Activated naive CD4-positive, alpha-beta T cell treated with anti-CD3 and anti-CD28 coated beads for 36 hours (primary cell): ENCODE measurements at regions not wholly inside any gene's neighbourhood (a gene's known extent, or its start where the extent isn't known, plus 50 kb on each side); places are given as distances from the start of the nearest gene placed in this dataset.
A peak's percentile ranks its signal among the peaks of the same experiment; 100 is the strongest.

Source experiments
- CTCF ChIA-PET: fragments of 350-600 bp; sonication (Branson Sonifier 250); formaldehyde crosslinking; loops from one replicate; lab custom pipeline; 2021; ENCODE audit warnings: antibody characterized with exemption; lab: Charles Lee
- DNase-seq: peaks from one replicate; pipeline ENCODE4 v3.0.0-alpha.2; 2020
- H3K27ac Mint-ChIP-seq: one replicate; pipeline ENCODE4 v1.8.0; 2021; ENCODE audit warnings: mild to moderate bottlenecking, mixed read lengths
- H3K27me3 Mint-ChIP-seq: one replicate; pipeline ENCODE4 v1.8.0; 2021; ENCODE audit warnings: low read depth, mixed read lengths
- H3K36me3 Mint-ChIP-seq: one replicate; pipeline ENCODE4 v1.8.0; 2021; ENCODE audit warnings: low read depth, mixed read lengths
- H3K4me1 Mint-ChIP-seq: one replicate; pipeline ENCODE4 v1.8.0; 2021; ENCODE audit warnings: low read depth, mixed read lengths
- H3K4me3 Mint-ChIP-seq: one replicate; pipeline ENCODE4 v1.8.0; 2021; ENCODE audit warnings: mild to moderate bottlenecking, moderate library complexity, mixed read lengths
- H3K9me3 Mint-ChIP-seq: one replicate; pipeline ENCODE4 v1.8.0; 2021; ENCODE audit warnings: mixed read lengths
- intact Hi-C: fragments of 100-400 bp; cut with micrococcal nuclease; formaldehyde crosslinking; loops from one replicate; pipeline ENCODE4 v1.15.1; 2023

- no peak for DNase-seq
- Mint-ChIP-seq H3K27me3 (no peaks in the 10 kb centered on the region), H3K36me3 (peaks cover 1% of the 10 kb centered on the region), H3K4me3 (no peak overlapping the region), H3K4me1 (no peaks in the 10 kb centered on the region), H3K27ac (no peak overlapping the region), H3K9me3 (peaks cover 4% of the 10 kb centered on the region)
- intact Hi-C loops, result no loop called here
- CTCF ChIA-PET, result no interaction called here
These were observed 240.3 kb upstream of the CELF4 start for GRCh38 chr18:37805773-37806404.

DNA sequence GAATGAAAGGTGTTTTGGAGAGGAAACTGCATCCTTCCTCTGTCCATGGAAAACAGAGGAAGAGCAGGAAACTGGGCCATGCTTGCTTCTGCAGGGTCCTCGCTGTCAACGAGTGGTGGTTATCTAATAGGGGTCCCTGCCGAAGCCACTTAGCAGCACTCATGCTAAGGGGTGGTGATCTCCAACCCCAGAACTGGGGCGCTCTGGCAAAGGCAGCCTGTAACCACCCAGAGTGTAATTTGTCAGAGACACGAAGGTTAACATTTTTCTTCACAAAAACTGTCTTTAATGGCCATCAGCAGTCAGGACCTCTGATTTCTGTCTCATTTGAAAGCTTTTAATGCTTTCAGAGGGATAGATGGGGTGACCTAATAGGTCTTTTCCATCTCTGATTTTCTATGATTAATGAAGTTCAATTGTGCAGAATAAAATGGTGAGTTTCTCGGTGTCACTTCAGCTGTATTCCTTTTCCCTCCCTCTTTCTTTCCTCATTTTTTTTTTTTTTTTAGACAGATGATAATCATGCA is 231.3 kb upstream of the CELF4 start:
- Mint-ChIP-seq H3K27me3 (no peaks in the 10 kb centered on the region), H3K27ac (no peak overlapping the region), H3K36me3 (no peaks in the 10 kb centered on the region), H3K4me1 (no peaks in the 10 kb centered on the region), H3K9me3 (peaks cover 2% of the 10 kb centered on the region), H3K4me3 (no peak overlapping the region)
- DNase-seq, result no peak
- intact Hi-C loops, result no loop called here
- CTCF ChIA-PET, result no interaction called here

DNA sequence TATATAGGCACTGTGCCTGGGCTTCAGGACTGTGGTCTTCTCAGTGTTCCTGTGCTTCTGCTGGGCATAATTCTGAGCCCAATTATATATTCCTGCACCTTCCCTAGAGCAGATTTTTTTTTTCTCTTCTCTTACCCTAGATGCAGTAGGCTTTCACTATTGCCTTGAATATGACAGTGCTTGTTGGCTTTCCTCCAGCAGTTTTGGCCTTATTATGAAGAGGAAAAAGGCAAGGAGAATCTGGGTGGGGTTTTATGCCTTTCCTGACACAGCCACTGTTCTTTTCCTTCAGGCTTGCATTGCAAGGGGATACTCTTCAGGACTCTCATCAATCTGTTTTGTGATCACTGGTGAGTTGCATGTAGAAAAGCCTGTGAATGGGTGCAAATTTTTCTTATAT is 221.9 kb upstream of the CELF4 start:
- Mint-ChIP-seq H3K9me3 (peaks cover 5% of the 10 kb centered on the region), H3K4me3 (no peak overlapping the region), H3K27ac (no peak overlapping the region), H3K4me1 (no peaks in the 10 kb centered on the region), H3K27me3 (no peaks in the 10 kb centered on the region), H3K36me3 (no peaks in the 10 kb centered on the region)
- intact Hi-C loops, result no loop called here
- CTCF ChIA-PET, result no interaction called here
- no peak for DNase-seq

DNA sequence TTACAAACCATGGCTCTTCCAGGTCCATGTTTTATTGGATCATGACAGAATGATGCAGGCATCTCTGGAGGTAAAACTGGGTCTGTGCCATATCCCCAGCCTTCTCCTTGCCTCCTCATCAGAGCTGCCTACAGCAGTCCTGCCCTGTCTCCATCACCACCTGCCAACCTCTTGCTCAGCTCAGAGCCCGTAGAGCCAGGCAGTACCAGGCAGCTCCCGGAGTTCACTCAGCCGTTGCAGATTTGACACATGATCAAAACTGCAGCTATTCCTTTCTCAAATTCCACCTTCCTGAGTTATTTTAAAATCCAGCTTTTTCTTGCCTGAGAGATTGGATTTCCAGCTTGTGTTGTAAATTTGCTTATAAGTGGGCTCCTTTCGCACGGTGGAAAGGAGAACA is 218.2 kb upstream of the CELF4 start:
- H3K4me1 Mint-ChIP-seq, result no peaks in the 10 kb centered on the region
- intact Hi-C loops, result no loop called here

GRCh38 chr18:37779220-37779619 is 213.6 kb upstream of the CELF4 start:
- no peak overlapping the region for H3K27ac Mint-ChIP-seq
- intact Hi-C loops, result no loop called here
- CTCF ChIA-PET, result interaction anchor here (0.6 to 2.0 kb wide), 4 partner anchors 9 to 238 kb away, joined by 3 to 7 read pairs (median 4); no protein-coding TSS in a partner anchor
- no peaks in the 10 kb centered on the region for H3K4me1 Mint-ChIP-seq
- peaks cover 14% of the 10 kb centered on the region for H3K27me3 Mint-ChIP-seq
- no peaks in the 10 kb centered on the region for H3K36me3 Mint-ChIP-seq
- no peaks in the 10 kb centered on the region for H3K9me3 Mint-ChIP-seq
- DNase-seq, result no peak
- no peak overlapping the region for H3K4me3 Mint-ChIP-seq

More for the DNA sequence above, 218.2 kb upstream of the CELF4 start:
- Mint-ChIP-seq H3K4me3 (no peak overlapping the region), H3K9me3 (peaks cover 5% of the 10 kb centered on the region), H3K36me3 (no peaks in the 10 kb centered on the region), H3K27me3 (no peaks in the 10 kb centered on the region), H3K27ac (no peak overlapping the region)
- DNase-seq, result no peak
- CTCF ChIA-PET, result no interaction called here

DNA sequence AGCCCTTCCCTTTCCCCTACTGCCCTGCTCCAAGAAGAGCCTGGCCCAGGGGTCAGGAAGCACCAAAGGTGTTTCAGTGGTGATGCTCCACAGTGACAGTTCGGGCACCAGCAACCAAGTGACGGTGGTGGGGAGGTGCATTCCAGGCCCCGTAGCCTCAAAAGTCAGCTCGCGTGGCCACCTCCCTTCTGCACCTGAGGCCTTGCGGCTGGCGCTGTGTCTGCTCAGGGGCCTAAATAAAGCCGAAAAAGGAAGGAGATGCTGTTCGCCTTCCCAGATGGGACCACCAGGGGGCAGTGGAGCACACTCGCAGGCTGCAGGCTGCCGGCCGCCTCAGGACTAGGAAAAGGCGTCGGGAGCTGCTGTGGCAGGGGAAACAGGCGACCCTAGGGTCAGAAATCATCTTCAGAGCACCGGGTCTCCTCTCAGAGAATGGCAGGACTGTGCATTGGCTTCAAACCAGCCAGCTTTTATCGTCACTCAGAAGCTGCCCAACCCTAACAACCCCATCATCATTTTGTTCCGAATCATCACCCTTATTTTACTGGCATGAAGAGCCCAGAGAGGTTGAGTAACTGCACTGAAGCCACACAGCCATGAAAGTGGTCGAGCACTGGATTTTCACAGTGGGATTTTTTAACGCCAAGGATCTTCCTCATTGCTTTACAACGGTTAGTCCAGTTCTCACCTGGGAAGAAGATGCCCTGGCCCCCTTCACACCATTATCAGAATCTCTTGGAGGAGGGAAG is 213.0 kb upstream of the CELF4 start:
- H3K4me3 Mint-ChIP-seq, result no peak overlapping the region
- H3K4me1 Mint-ChIP-seq, result no peaks in the 10 kb centered on the region
- DNase-seq, result peak; percentile 54
- no peaks in the 10 kb centered on the region for H3K9me3 Mint-ChIP-seq
- CTCF ChIA-PET, result interaction anchor here (0.7 to 2.0 kb wide), 3 partner anchors 9 to 95 kb away, joined by 3 to 7 read pairs (median 5); no protein-coding TSS in a partner anchor
- H3K27me3 Mint-ChIP-seq, result peaks cover 14% of the 10 kb centered on the region
- intact Hi-C loops, result no loop called here
- H3K27ac Mint-ChIP-seq, result no peak overlapping the region
- H3K36me3 Mint-ChIP-seq, result no peaks in the 10 kb centered on the region

GRCh38 chr18:37769826-37770225 is 204.2 kb upstream of the CELF4 start:
- intact Hi-C loops, result no loop called here
- Mint-ChIP-seq H3K36me3 (no peaks in the 10 kb centered on the region), H3K27ac (no peak overlapping the region), H3K27me3 (no peaks in the 10 kb centered on the region), H3K9me3 (peaks cover 3% of the 10 kb centered on the region), H3K4me3 (no peak overlapping the region), H3K4me1 (no peaks in the 10 kb centered on the region)
- no peak for DNase-seq
- CTCF ChIA-PET, result interaction anchor here (1.8 kb wide), 1 partner anchor 9 kb away, joined by 7 read pairs; no protein-coding TSS in a partner anchor

GRCh38 chr18:37764541-37765288 is 199.1 kb upstream of the CELF4 start:
- H3K27me3 Mint-ChIP-seq, result no peaks in the 10 kb centered on the region
- DNase-seq, result no peak
- peaks cover 3% of the 10 kb centered on the region for H3K9me3 Mint-ChIP-seq
- CTCF ChIA-PET, result no interaction called here
- intact Hi-C loops, result no loop called here
- H3K36me3 Mint-ChIP-seq, result no peaks in the 10 kb centered on the region
- H3K4me1 Mint-ChIP-seq, result no peaks in the 10 kb centered on the region
- no peak overlapping the region for H3K27ac Mint-ChIP-seq
- no peak overlapping the region for H3K4me3 Mint-ChIP-seq

DNA sequence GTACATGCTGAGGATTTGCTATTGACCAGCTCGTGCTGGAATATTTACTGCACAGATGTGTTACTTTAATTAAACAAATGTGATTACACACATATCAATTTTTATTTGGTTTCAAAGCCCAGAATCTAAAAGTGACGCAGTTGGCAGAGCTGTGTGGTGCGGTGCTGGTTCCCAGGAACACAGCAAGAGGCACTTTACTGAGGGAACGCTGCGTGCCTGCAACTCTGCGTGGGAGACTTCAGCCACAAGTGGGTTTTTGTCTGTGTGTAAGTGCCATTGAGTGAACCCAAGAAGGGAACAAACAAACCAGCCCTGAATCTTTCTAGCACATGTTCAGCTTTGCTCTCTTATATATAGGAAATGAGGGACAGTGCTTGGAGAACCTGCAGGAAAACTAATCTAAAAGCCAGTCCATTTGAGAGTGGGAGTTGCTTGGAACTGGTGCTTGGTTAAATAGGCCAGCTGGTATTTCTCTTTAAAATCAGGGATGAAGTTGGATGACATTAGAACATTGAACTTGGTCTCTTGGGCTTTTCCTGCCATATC is 196.6 kb upstream of the CELF4 start:
- H3K9me3 Mint-ChIP-seq, result peaks cover 3% of the 10 kb centered on the region
- intact Hi-C loops, result no loop called here
- no peaks in the 10 kb centered on the region for H3K36me3 Mint-ChIP-seq
- no peak overlapping the region for H3K27ac Mint-ChIP-seq
- no peaks in the 10 kb centered on the region for H3K4me1 Mint-ChIP-seq
- no peaks in the 10 kb centered on the region for H3K27me3 Mint-ChIP-seq
- CTCF ChIA-PET, result no interaction called here
- no peak overlapping the region for H3K4me3 Mint-ChIP-seq
- DNase-seq, result no peak

- H3K4me3 Mint-ChIP-seq, result no peak overlapping the region
- no peaks in the 10 kb centered on the region for H3K9me3 Mint-ChIP-seq
- no peak overlapping the region for H3K27ac Mint-ChIP-seq
- CTCF ChIA-PET, result no interaction called here
- H3K4me1 Mint-ChIP-seq, result no peaks in the 10 kb centered on the region
- no peak for DNase-seq
- intact Hi-C loops, result no loop called here
- H3K36me3 Mint-ChIP-seq, result no peaks in the 10 kb centered on the region
- no peaks in the 10 kb centered on the region for H3K27me3 Mint-ChIP-seq
These were observed 188.5 kb upstream of the CELF4 start for GRCh38 chr18:37754141-37754540.

DNA sequence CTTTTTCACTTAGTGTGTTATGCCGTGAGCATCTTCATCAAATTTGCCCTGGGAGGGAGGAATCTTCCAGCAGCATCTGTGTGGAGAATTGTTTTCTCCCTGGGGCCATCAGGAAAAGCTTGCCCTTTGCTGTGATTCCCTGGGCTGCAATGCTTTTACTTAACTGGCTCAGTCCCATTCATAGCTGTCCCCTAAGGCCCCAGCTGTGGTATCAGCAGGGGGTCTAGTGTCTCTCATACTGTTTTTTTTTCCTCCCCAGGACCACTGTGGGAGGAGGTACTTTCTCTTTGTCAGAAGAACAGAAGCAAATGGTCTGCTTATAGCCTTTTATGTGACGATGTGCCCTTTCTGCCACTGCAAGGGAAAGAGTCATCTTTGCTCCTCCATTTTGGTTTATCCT is 176.8 kb upstream of the CELF4 start:
- DNase-seq, result no peak
- peaks cover 3% of the 10 kb centered on the region for H3K27me3 Mint-ChIP-seq
- intact Hi-C loops, result no loop called here
- no peak overlapping the region for H3K27ac Mint-ChIP-seq
- CTCF ChIA-PET, result interaction anchor here (0.6 kb wide), 1 partner anchor 45 kb away, joined by 3 read pairs; no protein-coding TSS in a partner anchor
- no peaks in the 10 kb centered on the region for H3K4me1 Mint-ChIP-seq
- H3K9me3 Mint-ChIP-seq, result peaks cover under 1% of the 10 kb centered on the region
- H3K4me3 Mint-ChIP-seq, result no peak overlapping the region
- H3K36me3 Mint-ChIP-seq, result no peaks in the 10 kb centered on the region

- Mint-ChIP-seq H3K27me3 (peaks cover 2% of the 10 kb centered on the region), H3K4me3 (no peak overlapping the region), H3K9me3 (peaks cover 2% of the 10 kb centered on the region), H3K4me1 (no peaks in the 10 kb centered on the region), H3K27ac (no peak overlapping the region), H3K36me3 (no peaks in the 10 kb centered on the region)
- no peak for DNase-seq
- CTCF ChIA-PET, result no interaction called here
- intact Hi-C loops, result no loop called here
These were observed 175.5 kb upstream of the CELF4 start for GRCh38 chr18:37741032-37741623.
